ENCODE measurements at regions not wholly inside any gene's neighbourhood (a gene's known extent, or its start where the extent isn't known, plus 50 kb on each side); places are given as distances from the start of the nearest gene placed in this dataset.
A peak's percentile ranks its signal among the peaks of the same experiment; 100 is the strongest.

DNA sequence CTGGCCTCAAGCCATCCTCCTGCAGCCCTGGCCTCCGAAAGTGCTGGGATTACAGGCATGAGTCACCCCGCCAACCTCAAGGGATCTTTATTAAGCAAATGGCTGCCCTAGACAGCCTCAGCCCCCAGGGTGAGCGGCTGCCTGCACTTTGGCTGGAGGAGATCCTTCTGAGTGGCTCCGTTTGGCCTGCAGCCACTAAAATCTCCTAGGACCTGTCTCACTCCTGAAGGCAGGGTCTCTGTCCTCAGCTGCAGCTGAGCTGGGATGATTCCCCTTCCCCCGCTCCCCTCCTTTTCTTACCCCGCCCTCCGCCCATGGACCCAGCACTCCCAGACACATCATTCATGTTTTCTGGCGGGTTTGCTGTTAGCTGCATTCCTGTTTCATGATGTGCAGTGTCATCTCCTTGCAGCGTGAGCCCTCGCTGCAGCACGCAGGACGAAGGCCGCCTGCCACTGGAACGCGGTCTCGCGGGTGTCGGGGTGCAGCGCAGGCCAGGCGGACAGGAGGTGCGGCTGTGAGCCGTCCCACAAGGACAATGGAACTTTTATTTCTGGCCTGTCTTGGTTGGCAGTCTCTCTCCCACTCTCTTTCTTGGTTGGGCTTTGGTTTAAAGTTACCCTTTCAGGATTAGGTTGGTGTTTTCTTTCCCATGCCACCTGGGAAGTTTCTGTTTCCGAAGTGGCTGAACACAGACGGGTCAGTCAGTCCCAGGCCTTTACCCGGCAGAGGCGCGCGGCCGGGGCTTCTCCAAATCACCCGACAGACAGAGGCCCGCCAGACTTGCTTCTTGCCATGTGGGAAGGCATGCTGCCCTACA, 137.1 kb downstream of the FOXD1 start:
- DNase-seq (peak in 1 of 2 donors; percentile 19), ATAC-seq (peak; percentile 30 to 39)
- TF ChIP-seq, protein P1, sequence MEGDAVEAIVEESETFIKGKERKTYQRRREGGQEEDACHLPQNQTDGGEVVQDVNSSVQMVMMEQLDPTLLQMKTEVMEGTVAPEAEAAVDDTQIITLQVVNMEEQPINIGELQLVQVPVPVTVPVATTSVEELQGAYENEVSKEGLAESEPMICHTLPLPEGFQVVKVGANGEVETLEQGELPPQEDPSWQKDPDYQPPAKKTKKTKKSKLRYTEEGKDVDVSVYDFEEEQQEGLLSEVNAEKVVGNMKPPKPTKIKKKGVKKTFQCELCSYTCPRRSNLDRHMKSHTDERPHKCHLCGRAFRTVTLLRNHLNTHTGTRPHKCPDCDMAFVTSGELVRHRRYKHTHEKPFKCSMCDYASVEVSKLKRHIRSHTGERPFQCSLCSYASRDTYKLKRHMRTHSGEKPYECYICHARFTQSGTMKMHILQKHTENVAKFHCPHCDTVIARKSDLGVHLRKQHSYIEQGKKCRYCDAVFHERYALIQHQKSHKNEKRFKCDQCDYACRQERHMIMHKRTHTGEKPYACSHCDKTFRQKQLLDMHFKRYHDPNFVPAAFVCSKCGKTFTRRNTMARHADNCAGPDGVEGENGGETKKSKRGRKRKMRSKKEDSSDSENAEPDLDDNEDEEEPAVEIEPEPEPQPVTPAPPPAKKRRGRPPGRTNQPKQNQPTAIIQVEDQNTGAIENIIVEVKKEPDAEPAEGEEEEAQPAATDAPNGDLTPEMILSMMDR (IDR thresholded peaks at IDR 0.05 in 4 of 5, conservative IDR thresholded peaks at IDR 0.05 in 1 of 5) = no peak
- TF ChIP-seq POLR2A (IDR thresholded peaks at IDR 0.05) = no peak
- intact Hi-C loops (cut with DNase I; ENCODE audit: low total_unique reads) (no loop called here), in situ Hi-C loops (cut with MboI; ENCODE audit: low sequenced_read_pairs in 4 of 4) (no loop called here)
- Histone ChIP-seq H3K4me3 (peak overlapping the region in 1 of 4 donors; percentile 42), H3K27ac (no peak overlapping the region), H3K9me3 (no peaks in the 10 kb centered on the region), H3K36me3 (no peaks in the 10 kb centered on the region), H3K4me1 (peaks cover 6% of the 10 kb centered on the region in 2 donors), H3K27me3 (peaks cover 51 to 60% (median 54%) of the 10 kb centered on the region in 3 donors)

DNA sequence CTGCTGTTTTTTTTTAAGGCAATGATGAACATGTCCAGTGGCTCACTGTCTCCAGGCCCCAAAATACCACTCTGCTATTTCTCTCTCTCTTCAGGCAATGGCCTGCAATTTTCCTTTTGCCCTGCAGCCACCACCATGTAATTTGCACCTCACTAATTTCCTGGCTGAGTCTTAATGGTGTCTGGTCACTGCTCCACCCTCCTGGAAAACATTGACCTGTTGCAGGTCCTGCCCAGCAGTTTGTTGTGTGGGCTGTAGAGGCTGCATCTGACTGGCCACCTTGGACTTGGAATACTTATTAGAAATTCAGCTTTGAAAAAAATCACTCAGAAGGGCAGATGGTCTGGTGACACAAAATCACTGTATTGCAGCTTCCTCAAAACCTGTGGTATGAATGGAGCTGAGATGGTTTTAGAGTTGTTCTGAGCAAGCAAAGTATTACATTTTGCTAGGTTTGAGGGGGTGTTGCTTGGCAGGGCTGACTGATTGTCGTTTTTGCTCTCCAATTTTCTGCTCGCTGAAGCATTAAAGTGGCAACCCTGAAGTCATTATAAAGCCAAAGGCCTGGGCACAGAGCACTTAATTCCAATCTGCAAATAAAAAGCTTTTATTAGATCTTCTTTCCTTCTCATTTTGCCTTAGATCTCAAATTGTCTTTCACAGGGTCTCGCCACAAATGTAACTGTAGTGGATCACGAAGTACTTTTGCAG, 134.8 kb downstream of the TMEM174 start:
- peaks cover 58 to 67% (median 62%) of the 10 kb centered on the region in 3 donors for H3K27me3 ChIP-seq
- no peak for DNase-seq
- H3K4me3 ChIP-seq = no peak overlapping the region
- in situ Hi-C loops (cut with MboI; ENCODE audit: low sequenced_read_pairs in 4 of 4) (no loop called here), intact Hi-C loops (cut with DNase I; ENCODE audit: low total_unique reads) (loop anchor here (10.0 kb wide), 1 partner anchor 93 kb away; no protein-coding TSS in a partner anchor)
- TF ChIP-seq, protein P1 (IDR thresholded peaks at IDR 0.05 in 4 of 5, conservative IDR thresholded peaks at IDR 0.05 in 1 of 5) = no peak
- no peak for TF ChIP-seq POLR2A (IDR thresholded peaks at IDR 0.05)
- H3K27ac ChIP-seq = no peak overlapping the region
- H3K36me3 ChIP-seq = no peaks in the 10 kb centered on the region
- peaks cover 6% of the 10 kb centered on the region in 2 donors for H3K4me1 ChIP-seq
- ATAC-seq = no peak
- H3K9me3 ChIP-seq = no peaks in the 10 kb centered on the region

DNA sequence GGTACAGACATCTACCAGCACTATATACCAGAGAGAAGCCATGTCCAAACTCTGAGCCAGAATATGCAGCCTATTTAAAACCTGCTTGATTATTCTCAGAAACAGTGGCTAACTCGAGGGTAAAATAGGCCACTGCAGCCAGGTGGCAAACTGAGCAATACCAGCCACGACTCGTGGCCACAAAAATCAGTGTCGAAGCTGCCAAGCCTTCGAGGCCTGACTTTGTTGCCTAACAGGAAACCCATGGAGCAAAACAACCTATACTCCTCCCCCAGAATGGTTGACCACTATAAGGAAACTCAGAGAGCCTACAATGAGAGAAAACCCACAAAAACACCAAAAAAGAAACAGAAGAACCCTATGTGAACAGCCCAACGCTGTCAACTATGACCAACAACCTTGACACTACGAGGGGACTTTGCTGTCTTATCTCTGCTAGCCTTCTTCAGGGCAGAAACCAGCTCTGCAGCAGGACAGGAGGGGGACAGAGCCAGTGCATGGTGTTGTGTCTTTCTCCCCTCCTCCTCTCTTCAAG, 133.8 kb downstream of the TMEM174 start:
- in situ Hi-C loops (cut with MboI; ENCODE audit: low sequenced_read_pairs in 4 of 4) (no loop called here), intact Hi-C loops (cut with DNase I; ENCODE audit: low total_unique reads) (loop anchor here (10.0 kb wide), 1 partner anchor 92 kb away; no protein-coding TSS in a partner anchor)

DNA sequence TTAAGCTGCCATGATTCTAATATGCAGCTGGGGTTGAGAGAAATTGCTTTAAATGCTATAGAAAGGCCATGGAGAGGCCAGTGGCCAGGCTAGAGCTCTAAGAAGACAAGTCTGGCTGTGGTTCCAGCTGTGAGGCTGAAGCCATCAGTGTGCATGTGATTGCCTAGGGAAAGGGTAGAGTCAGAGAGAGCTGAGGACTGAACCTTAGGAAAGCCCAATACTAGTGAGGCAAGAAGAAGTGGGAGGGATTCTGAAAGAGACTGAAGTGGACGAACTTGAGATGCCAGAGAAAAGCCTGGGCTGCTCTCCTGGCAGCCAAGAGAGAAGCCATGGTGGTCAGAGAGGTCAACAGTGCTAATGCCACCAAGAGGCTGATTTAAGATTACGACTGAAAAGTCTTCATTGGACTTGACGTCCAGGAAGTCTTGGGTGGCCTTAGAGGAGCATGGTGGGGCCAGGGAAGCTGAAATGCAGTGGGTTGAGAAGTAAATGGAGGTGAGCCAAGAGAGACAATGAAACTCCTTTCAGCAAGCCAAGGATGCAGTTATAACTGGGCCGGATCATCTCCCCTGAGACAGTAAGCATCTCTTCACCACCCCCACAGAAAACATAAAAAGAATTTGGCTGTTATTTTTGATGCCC, 133.2 kb downstream of the TMEM174 start:
- in situ Hi-C loops (cut with MboI; ENCODE audit: low sequenced_read_pairs in 4 of 4) (no loop called here), intact Hi-C loops (cut with DNase I; ENCODE audit: low total_unique reads) (loop anchor here (10.0 kb wide), 1 partner anchor 91 kb away; no protein-coding TSS in a partner anchor)
- no peak for DNase-seq
- no peak for ATAC-seq
- Histone ChIP-seq H3K27me3 (peaks cover 59 to 69% (median 63%) of the 10 kb centered on the region in 3 donors), H3K36me3 (no peaks in the 10 kb centered on the region), H3K9me3 (no peaks in the 10 kb centered on the region), H3K4me1 (no peaks in the 10 kb centered on the region), H3K4me3 (no peak overlapping the region), H3K27ac (no peak overlapping the region)
- no peak for TF ChIP-seq POLR2A (IDR thresholded peaks at IDR 0.05)
- TF ChIP-seq, protein P1 (IDR thresholded peaks at IDR 0.05 in 4 of 5, conservative IDR thresholded peaks at IDR 0.05 in 1 of 5) = no peak

More for the DNA sequence above, 133.8 kb downstream of the TMEM174 start:
- TF ChIP-seq, protein P1 (IDR thresholded peaks at IDR 0.05 in 4 of 5, conservative IDR thresholded peaks at IDR 0.05 in 1 of 5) = no peak
- TF ChIP-seq POLR2A (IDR thresholded peaks at IDR 0.05) = no peak
- Histone ChIP-seq H3K9me3 (no peaks in the 10 kb centered on the region), H3K27ac (no peak overlapping the region), H3K27me3 (peaks cover 59 to 67% (median 63%) of the 10 kb centered on the region in 3 donors), H3K36me3 (no peaks in the 10 kb centered on the region), H3K4me1 (peaks cover 4% of the 10 kb centered on the region in 2 donors), H3K4me3 (no peak overlapping the region)
- ATAC-seq = no peak
- no peak for DNase-seq

Data from gastrocnemius medialis (tissue), 4 donors.